Right renal cortex interstitium (tissue), 3 donors: ENCODE measurements at regions not wholly inside any gene's neighbourhood (a gene's known extent, or its start where the extent isn't known, plus 50 kb on each side); places are given as distances from the start of the nearest gene placed in this dataset.

Source experiments
- DNase-seq, 3 donors: peaks; one replicate each; pipeline ENCODE4 v3.0.0-alpha.2; 2013; ENCODE audit warnings: low read depth in 3 of 3, low spot score in 2 of 3

DNA sequence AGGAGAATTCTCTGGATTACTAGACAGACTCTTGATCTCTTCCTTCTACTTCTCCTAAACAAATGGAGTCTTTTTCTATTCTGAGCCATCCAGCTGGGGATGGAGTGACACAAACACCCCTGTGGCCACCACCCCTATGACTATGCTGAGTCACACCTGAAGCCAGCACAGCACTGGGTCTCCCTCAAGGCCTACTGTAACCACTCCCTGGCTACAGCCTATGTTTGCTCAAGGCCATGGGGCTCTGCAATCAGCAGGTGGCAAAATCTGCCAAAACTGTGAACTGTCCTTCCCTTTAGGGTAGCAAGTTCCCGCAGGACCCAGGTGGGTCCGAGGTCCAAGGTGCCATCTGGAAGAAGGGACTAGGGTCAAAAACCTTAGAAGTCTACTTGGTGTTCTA is 132.3 kb downstream of the TINAG start:
- no peak for DNase-seq

DNA sequence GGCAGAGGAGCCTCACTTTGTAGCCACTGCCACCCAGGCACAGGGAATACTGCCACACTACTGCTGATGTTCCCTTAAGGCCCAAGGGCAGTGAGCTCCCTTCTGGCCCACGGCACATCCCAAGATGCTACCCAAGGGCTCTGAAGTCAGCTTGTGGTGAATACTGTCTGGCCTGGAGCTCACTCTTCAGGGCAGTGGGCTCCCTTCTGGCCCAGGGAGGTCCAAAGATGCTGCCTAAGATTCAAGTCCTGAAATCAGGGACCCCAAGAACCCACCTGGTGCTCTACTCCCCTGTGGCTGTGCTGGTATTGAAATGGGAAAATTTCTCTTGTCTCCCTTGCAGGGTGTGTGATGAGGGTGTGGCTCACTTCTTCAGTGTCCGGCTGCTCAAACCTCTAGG is 132.8 kb downstream of the TINAG start:
- DNase-seq, result no peak

DNA sequence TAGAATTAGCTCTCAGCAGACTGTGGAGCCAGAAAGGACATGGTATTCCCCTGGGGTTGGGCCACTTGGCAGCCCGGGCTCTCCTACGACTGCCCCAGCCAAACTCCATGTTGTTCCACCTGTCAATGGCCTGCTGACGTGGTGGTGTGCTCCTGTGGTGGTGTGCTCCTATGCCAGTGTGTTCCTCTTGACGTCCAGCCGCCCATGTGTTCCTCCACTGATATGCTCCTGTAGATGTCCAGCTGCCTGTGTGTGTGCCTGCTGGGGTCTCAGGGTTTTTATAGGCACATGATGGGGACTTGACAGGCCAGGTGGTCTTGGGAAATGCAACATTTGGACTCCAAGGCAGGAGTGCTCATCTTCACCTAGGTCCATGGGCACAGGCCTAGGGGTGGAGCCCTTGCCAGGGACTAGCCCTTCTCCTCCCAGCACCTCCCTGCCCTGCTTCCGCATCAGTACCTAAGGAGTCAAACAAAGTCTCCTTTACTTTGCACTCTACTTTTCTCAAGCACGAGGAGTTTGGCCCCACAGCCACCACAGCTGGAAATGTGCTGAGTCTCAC is 133.5 kb downstream of the TINAG start:
- no peak for DNase-seq

DNA sequence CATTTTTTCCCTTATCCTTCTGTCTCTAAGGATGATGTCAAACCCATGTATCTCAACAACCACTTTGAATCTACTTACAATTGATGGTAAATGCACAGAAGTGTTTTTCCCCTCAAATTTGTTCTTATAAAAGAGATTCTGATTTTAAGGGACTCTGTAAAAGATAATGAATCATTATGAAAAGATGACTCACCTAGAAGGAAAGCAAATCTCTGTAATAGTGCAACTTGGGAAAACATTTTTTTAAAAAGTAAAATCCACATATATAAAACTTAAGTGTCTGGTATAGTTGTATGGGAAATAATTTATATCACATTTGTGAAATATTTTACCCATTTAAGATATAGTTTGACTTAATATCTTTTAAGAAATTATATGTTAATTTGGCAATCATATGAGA is 137.0 kb downstream of the TINAG start:
- no peak for DNase-seq

DNA sequence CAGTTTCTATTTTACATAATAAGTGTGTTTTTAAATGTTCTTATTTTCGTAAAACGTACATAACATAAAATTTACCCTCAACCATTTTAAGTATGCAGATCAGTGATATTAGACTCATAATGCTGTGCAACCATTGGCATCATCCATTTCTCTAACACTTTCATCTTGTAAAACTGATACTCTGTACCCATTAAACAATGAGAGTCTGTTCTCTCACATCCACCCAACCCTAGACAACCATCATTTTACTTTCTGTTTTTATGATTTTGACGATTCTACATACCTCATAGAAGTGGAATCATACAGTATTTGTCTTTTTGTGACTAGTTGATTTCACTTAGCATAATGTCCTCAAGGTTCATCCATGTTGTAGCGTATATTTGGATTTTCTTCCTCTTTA is 140.4 kb downstream of the TINAG start:
- no peak for DNase-seq

DNA sequence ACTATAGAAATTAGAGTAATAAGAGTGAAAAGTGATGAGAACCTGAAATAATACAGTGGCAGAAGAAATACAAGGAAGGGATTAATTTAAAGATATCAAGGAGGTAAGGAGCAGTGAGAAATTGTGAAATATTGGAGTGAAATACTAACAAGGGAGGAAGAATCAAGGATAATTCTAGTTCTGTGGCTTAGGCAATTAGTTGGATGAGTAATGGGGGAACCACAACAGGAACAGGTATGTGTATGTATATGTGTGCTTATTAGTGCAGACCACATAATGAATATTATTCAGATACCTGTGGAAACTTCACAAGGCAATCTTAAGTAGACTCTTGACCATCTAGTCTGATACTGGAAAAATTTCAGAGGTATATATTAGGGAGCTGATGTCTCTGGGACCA is 143.3 kb downstream of the TINAG start:
- no peak for DNase-seq

DNA sequence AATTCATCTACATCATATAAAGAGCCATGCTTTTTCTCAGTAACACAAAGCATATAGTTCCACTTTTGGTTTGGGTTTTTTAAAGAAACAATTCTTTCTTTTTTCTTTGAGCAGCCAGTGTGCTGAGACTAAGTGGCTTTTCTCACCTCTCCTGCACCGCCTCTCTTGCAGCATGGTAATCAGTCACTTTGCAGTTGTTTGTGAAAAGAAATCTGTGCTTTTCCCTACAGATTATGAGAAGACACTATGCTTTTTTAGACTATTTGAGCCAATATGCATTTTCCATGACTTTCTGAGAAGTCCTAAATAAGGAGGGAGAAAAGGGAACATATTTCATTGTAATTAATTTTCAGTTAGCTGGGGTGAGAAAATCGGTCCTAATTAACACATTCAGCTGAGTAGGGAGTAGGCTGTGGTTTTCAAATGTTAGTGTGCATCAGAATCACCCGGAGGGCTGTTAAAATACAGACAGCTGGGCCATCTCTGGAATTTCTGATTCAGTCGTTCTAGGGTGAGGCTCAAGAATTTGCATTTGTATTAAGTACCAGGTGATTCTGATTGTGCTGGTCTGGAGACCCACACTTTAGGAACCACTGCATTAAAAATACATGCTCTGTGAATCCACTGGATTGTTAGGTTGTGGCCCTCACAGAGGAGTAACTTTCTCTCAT is 155.2 kb downstream of the TINAG start:
- DNase-seq, result no peak

DNA sequence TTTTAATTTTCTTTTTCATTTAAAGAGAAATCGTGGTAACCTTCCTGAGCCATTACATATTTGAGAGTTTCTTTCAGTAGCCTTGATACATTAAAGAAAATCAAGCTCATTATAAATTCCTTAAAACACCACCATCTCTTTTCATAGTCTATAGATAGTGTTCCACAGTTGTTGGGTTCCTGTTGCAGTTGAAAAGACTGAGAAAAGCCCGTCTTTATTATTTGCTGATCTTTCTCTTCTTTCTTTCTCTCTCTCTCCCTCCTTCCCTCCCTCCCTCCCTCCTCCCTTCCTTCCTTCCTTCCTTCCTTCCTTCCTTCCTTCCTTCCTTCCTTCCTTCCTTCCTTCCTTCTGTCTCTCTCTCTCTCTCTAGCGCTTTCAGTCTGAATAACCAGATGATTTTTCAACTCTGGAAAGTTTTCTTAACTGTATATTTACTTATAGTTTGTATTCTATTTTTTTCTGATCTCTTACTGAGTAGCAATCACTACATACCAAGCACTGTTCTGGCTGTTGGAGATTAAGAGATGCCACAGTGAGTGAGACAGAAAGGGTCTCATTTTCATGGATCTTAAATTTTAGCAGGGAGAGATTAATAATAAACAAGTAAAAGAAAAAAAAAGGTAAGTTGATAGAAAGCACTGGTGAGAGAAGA is 157.5 kb downstream of the TINAG start:
- DNase-seq, result no peak

DNA sequence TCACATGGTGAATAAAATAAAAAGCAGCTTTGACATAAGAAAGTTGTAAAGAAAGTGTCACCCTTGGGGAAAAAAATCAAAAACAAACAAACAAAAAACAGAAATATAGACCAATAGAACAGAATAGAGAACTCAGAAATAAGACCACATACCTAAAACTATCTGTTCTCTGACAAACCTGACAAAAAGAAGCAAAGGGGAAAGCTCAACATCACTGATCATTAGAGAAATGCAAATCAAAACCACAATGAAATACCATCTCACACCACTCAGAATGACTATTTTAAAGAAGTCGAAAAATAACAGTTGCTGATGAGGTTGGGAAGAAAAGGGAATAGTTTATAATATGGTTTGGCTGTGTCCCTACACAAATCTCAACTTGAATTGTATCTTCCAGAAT is 159.1 kb downstream of the TINAG start:
- DNase-seq, result no peak

DNA sequence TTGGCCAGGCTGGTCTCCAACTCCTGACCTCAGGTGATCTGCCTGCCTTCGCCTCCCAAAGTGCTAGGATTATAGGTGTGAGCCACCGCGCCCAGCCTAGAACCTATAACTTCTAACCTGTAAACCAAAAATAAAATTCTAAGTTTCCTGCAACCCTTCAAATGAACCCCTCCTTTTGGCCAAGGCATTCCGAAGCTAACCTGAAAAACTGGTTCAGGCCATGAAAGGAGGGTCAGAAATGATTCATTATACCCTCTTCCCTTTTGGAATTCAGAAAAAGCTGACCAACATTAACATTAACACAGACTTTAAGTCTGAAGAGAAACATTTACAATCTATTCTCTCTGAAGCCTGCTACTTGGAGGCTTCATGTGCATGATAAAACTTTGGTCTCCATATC is 165.1 kb downstream of the TINAG start:
- no peak for DNase-seq

DNA sequence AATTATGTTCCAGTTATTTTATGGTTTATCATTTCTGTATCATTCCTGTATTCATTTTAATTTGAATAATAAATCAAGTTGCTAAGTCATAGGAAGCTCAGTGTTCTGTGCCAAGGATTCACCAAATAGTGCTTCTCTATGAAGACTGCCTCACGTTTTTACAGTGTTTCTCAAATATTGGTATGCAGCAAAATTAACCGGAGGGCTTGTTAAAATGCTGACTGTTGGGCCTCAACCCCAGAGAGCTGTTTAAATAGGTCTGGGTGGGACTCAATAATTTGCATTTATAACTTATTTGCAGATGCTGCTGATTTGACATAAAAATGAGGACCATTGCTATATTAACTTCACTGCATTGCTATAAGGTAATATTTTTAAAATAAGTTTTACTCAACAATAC is 166.7 kb downstream of the TINAG start:
- no peak for DNase-seq

DNA sequence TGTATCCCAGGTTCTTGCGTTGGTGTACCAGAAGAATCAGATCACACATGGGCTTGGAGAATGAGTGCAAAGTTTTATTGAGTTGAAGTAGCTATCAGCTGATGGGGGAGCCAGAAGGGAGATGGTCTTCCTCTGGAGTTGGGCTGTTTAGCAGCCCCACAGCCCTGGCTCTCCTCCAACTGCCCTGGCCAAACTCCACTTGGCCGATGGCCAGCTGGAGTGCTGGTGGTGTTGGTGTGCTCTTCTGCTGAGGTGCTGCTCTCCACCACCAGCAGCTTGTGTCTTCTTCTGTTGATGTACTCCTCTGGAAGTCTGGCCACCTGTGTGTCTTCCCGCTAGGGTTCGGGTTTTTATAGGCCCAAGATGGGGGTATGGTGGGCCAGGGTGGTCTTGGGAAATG is 172.8 kb downstream of the TINAG start:
- no peak for DNase-seq

DNA sequence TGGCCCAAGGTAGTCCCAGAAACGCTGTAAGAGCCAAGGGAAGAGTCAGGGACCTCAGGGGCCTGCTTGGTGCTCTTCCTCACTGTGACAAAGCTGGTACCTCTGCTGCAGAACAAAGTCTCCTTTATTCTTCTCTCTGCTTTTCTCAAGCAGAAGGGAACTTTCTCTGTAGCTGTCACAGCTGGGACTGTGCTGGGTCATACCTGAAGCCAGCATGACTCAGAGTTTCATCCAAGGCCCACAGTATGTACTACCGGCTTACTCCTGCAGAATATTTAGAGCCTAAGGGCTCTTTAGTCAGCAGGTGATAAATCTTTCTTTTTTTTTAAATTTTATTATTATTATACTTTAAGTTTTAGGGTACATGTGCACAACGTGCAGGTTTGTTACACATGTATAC is 183.2 kb downstream of the TINAG start:
- DNase-seq, result no peak

DNA sequence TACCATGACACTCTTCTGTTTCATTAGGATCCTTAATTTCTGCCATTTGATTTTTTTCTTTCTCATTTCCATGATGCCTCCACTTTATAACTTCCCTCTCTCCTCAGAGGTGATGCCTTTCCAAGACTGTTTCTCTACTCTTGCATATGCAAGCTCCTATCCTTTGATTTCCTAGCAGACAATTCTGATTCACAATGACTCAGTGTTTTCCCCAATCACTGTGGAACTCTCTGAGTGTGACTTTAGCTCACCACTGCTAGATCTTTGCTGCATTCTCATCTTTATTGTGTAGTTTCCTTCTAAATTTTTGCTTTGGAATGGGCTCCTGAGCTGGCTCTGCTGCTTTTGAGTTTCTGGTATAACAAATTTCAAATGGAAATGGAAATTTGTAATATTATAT is 184.9 kb downstream of the TINAG start:
- no peak for DNase-seq

DNA sequence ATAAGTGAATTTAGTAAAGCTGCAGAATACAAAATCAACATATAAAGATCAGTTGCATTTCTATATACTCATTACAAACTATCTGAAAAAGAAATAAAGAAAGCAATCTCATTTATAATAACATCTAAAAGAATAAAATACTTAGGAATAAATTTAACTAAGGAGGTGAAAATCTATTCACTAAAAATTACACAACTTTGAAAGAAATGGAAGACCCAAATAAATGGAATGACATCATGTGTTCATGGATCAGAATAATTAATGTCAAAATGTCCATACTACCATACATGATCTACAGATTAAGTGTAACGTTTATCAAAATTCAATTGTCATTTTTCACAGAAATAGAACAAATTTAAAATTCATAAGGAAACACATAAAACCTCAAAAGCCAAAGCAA is 194.9 kb downstream of the TINAG start:
- DNase-seq, result no peak

DNA sequence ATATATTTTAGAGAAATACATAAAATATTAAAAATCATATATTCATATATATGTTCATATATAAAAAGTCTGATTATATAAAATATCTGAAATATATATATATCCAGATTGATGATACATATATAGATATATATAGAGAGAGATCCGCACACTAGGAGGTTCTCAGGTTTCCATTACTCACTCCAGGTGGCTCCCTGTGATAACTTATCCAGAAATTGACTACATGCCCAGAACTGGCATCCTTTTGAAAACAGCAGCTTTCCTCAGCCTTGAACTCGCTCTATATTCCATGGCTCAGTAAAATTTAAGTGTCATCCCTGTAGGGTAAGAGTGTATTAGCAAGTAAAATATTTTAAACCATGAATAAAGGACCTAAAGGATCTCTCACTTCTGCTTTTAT is 206.8 kb downstream of the TINAG start:
- DNase-seq, result no peak

DNA sequence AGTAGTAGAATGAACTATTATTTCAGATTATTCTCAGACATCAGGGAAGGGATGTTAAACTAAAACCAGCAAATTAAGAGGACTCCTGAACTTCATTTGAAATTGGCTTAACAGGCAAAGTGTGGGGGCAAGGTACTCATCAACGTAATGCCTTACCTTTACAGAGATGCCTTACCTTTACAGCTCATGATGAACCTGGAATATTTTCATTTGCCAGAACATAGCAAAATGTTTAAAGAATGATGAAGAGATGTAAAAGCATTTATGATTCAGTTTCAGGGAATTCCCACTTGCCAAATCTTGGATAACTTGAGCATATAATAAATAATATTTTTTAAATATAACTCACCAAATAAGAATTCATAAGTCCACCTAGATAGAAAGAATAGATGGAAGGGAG is 207.5 kb downstream of the TINAG start:
- DNase-seq, result no peak

DNA sequence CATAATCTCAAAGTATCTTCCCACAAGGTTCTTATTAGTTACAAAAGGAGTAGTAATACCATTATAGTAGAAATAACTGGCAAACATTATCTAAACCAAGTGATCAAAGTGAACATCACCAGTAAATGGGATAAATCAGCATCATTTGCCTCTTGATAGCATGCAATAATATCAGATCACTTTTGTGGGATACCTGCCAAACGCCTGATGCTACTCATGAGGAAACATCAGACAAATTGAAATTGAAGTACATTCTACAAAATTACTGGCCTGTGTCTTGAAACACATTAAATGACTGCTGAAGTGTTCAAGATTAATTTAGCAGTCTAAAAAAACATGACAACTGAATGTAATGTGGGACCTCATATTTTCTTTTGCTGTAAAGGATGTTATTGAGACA is 208.1 kb downstream of the TINAG start:
- DNase-seq, result no peak

DNA sequence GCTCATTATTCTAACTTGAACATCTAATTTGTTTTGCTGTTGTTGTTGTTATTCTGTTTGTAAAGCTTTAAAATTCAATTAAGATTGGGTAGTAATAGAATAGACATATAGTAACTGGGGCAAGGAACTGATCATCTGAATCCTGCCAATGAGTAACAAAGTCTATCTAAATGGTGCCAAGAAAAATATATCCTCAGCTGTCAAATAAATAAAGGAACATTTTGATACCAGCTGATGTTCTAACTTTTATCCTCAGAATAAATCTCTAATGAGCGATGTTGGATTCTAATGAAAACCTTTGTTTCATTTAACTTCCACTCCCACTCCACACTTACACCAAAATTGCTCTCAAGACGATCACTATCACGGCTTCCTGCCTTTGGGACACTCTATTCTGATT is 210.9 kb downstream of the TINAG start:
- no peak for DNase-seq

DNA sequence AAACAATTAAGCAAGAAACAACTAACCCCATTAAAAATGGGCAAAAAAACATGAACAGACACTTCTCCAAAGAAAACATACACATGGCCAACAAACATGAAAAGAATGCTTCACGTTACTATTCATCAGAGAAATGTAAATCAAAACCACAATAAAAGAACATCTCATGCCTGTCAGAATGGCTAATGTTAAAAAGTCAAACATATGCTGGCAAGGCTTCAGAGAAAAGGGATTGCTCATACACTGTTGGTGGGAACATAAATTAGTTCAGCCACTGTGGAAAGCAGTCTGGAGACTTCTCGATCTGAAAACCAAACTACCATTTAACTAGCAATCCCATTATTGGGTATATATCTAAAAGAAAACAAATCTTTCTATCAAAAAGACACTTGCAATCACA is 217.5 kb downstream of the TINAG start:
- DNase-seq, result no peak

DNA sequence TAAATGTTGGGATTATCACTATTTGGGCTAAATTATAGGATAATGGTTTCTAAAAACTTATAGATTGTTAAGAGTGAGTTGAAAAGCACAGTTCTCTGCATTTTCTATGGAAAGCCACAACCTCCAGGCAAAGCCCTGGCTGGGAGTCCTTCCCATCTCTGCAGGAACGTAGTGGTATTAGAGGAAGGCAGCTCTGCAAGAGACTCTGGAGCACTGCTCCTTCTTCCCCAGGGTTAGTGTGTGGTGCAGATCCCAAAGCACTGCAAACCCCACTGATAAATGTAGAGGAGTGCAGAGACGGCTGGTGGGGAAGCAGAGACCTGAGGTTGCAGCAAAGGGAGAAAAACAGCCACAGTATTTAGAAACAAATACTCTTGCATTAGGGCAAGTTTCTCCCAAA is 225.3 kb downstream of the TINAG start:
- DNase-seq, result no peak

DNA sequence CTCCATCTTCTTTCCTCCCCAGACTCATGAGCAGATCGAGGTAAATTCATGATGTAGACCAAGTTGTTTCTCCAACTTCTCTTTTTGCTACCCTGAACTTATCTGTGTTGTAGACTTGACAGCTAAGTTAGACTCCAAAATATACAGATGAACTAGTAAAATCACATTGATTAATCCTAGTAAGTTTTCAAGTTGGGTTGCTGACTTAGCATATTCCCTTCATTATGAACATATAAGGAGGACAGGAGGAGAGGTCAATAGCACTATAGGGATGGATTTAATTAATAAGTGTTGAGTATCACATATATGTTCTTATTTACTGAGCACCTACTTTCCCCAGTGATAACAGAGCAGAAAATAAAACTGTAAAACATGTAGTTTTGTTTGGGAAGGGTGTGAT is 227.3 kb downstream of the TINAG start:
- DNase-seq, result no peak

DNA sequence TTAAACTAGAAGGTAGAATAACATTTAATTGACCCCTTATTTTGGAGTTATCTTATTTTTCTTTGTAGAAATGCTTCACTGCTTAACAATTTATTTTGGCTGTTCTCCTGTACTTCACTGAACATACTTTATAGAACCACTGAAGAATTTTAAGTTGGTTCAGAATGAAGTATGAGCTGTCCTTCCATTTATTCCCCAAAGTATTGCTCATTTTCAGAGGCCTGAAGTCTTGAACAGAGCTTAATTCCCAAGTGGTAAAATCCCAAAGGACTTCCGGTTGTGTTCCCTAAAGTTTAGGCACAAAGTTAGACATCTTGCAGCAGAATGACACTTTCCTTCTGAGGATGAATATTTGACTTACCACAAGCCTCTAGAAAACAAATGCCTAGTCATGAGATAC is 233.3 kb downstream of the TINAG start:
- DNase-seq, result no peak
